B cell (primary cell): ENCODE measurements at regions not wholly inside any gene's neighbourhood (a gene's known extent, or its start where the extent isn't known, plus 50 kb on each side); places are given as distances from the start of the nearest gene placed in this dataset.

Experiments
- ATAC-seq: fragments of 200-7000 bp; cut with Tn5 transposase; one replicate; pipeline ENCODE4 v1.10.0; 2021; ENCODE audit warnings: low read depth, mild to moderate bottlenecking, moderate number of reproducible peaks, moderate library complexity
- CTCF ChIA-PET: fragments of 350-600 bp; sonication (Branson Sonifier 250); formaldehyde crosslinking; loops from one replicate; lab custom pipeline; 2021; ENCODE audit warnings: antibody characterized with exemption, inconsistent platforms; lab: Charles Lee
- POLR2A ChIA-PET: fragments of 350-600 bp; sonication (Branson Sonifier 250); formaldehyde crosslinking; loops from one replicate; lab custom pipeline; 2021; ENCODE audit warnings: antibody characterized with exemption; lab: Charles Lee
- DNase-seq: peaks from one replicate; pipeline ENCODE4 v3.0.0; 2013
- H2AFZ ChIP-seq: 2 replicates; pipeline ENCODE4 v1.6.1; 2012; ENCODE audit warnings: mild to moderate bottlenecking, low read depth, low read length; ENCODE audit not compliant: insufficient read depth, poor library complexity, severe bottlenecking
- H3K27ac ChIP-seq, 2 donors: 1 replicate in 1 of 2; 2 replicates in 1 of 2; pipeline ENCODE4 v1.5.1; 2012 to 2013; ENCODE audit warnings: low read length in 2 of 2, mild to moderate bottlenecking in 2 of 2, moderate library complexity in 1 of 2
- H3K27me3 ChIP-seq, 4 experiments: fragments of 200-600 bp in 1 of 4; sonication (generic) in 1 of 4; replicated peaks in 1 of 4; 1 replicate in 2 of 4; 2 replicates in 2 of 4; pipeline versions ENCODE4 v1.6.1 to v1.7.0; 2013 to 2016; ENCODE audit warnings: low read length in 3 of 4, mild to moderate bottlenecking in 2 of 4, mixed read lengths in 1 of 4, moderate library complexity in 1 of 4; ENCODE audit not compliant: insufficient read depth in 4 of 4, control insufficient read depth in 3 of 4; ENCODE audit errors: control extremely low read depth in 1 of 4
- H3K36me3 ChIP-seq, 2 experiments: replicated peaks in 1 of 2; 1 replicate in 1 of 2; 2 replicates in 1 of 2; pipeline versions ENCODE4 v1.6.1 to v1.7.1; 2013; ENCODE audit warnings: low read length in 1 of 2; ENCODE audit not compliant: insufficient read depth in 2 of 2, control insufficient read depth in 1 of 2; ENCODE audit errors: control extremely low read depth in 1 of 2, extremely low read depth in 1 of 2
- H3K4me1 ChIP-seq, 2 donors: fragments of 200-600 bp in 1 of 2; sonication (generic) in 1 of 2; 1 replicate in 1 of 2; 2 replicates in 1 of 2; pipeline versions ENCODE4 v1.5.1 to v1.6.1; 2013 to 2017; ENCODE audit warnings: low read length in 2 of 2; ENCODE audit not compliant: control insufficient read depth in 2 of 2, insufficient read depth in 2 of 2
- H3K4me2 ChIP-seq: replicated peaks from 2 replicates; pipeline ENCODE3; 2012; ENCODE audit warnings: mild to moderate bottlenecking, low read depth, low read length; ENCODE audit not compliant: poor library complexity, severe bottlenecking
- H3K4me3 ChIP-seq, 5 experiments: fragments of 200-600 bp in 1 of 5; sonication (generic) in 1 of 5; 1 replicate in 3 of 5; 2 replicates in 2 of 5; pipeline versions ENCODE4 v1.5.1 to v1.7.0; 2011 to 2016; ENCODE audit warnings: low read length in 4 of 5, mild to moderate bottlenecking in 4 of 5, low read depth in 2 of 5, control low read depth in 1 of 5, moderate library complexity in 1 of 5; ENCODE audit not compliant: insufficient read depth in 1 of 5; ENCODE audit errors: control extremely low read depth in 1 of 5, extremely low read depth in 1 of 5
- H3K79me2 ChIP-seq: fragments of 200-600 bp; sonication (generic); one replicate; pipeline ENCODE4 v1.6.0; 2016; ENCODE audit warnings: low read length; ENCODE audit not compliant: control insufficient read depth, insufficient read depth
- H3K9ac ChIP-seq: fragments of 200-600 bp; sonication (generic); 2 replicates; pipeline ENCODE4 v1.6.1; 2017; ENCODE audit warnings: mild to moderate bottlenecking, low read length, moderate library complexity
- H3K9me3 ChIP-seq, 3 donors: one replicate each; pipeline versions ENCODE4 v1.6.1 to v1.7.1; 2013; ENCODE audit warnings: low read length in 2 of 3; ENCODE audit not compliant: control insufficient read depth in 2 of 3, insufficient read depth in 1 of 3; ENCODE audit errors: control extremely low read depth in 1 of 3
- H4K20me1 ChIP-seq: 2 replicates; pipeline ENCODE4 v1.6.0; 2012; ENCODE audit warnings: mild to moderate bottlenecking, low read length; ENCODE audit not compliant: insufficient read depth, control insufficient read depth, poor library complexity, severe bottlenecking
- H3K27ac Mint-ChIP-seq: one replicate; pipeline ENCODE4 v1.8.0; 2021; ENCODE audit warnings: mixed read lengths
- H3K27me3 Mint-ChIP-seq: one replicate; pipeline ENCODE4 v1.8.0; 2021; ENCODE audit warnings: mixed read lengths
- H3K4me1 Mint-ChIP-seq: one replicate; pipeline ENCODE4 v1.8.0; 2021; ENCODE audit warnings: mixed read lengths
- H3K4me3 Mint-ChIP-seq: one replicate; pipeline ENCODE4 v1.8.0; 2021; ENCODE audit warnings: mixed read lengths
- H3K9me3 Mint-ChIP-seq: one replicate; pipeline ENCODE4 v1.8.0; 2022; ENCODE audit warnings: mixed read lengths; ENCODE audit not compliant: insufficient read depth
- CTCF ChIP-seq: fragments of 200-600 bp; IDR thresholded peaks from one replicate; pipeline ENCODE4 v1.8.0; 2022; ENCODE audit warnings: antibody characterized with exemption, mild to moderate bottlenecking
- EZH2 ChIP-seq: IDR thresholded peaks from 2 replicates; pipeline ENCODE4 v1.6.1; 2012; ENCODE audit warnings: borderline replicate concordance, low read depth, mild to moderate bottlenecking, moderate library complexity, low read length; ENCODE audit not compliant: insufficient read depth, poor library complexity, severe bottlenecking
- WGBS: methylation state at CpG from one replicate; pipeline ENCODE4 v1.1.5; 2013; ENCODE audit warnings: missing lambda C conversion rate; ENCODE audit not compliant: insufficient coverage; 5-methylcytosine and 5-hydroxymethylcytosine counted together
- intact Hi-C: fragments of 100-400 bp; cut with micrococcal nuclease; formaldehyde crosslinking; loops from one replicate; pipeline ENCODE4 v1.10.0; 2022

DNA sequence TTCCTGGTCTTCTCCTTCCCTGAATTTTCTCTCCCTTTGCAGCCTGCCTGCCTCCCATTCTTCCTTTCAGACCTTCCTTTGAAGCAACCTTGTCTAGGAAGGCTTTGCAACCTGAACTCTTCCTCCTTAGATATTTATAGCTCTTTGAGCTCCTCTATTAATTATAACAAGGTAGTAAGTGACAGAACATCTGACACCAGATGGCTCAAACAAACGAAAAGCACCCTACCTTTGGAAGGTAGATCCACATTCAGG is 57.2 kb upstream of the SLC1A4 start:
- Histone ChIP-seq H3K4me3 (peak overlapping the region; percentile 51 to 66 (median 59)), H3K4me1 (peaks cover 92 to 93% of the 10 kb centered on the region in 2 donors), H3K79me2 (peaks cover 78% of the 10 kb centered on the region), H3K27ac (peak overlapping the region; percentile 74 to 87), H3K36me3 (no peaks in the 10 kb centered on the region), H3K9me3 (peaks cover 0 to 14% (median 0%) of the 10 kb centered on the region in 3 donors), H2AFZ (peak overlapping the region; percentile 48), H3K9ac (peak overlapping the region; percentile 66), H3K27me3 (no peaks in the 10 kb centered on the region), H4K20me1 (no peaks in the 10 kb centered on the region), H3K4me2 (peak overlapping the region; percentile 72)
- intact Hi-C loops: loop anchor here (1.0 to 5.0 kb wide), 7 partner anchors 15 to 500 kb away; partner anchors contain the start of genes RAB1A, SLC1A4 and SPRED2
- no CpG with 5 or more reads among the region's 1 CpG for WGBS
- H3K9me3 Mint-ChIP-seq: peaks cover 3% of the 10 kb centered on the region
- TF ChIP-seq EZH2 (no peak), CTCF (no peak)
- DNase-seq: no peak
- CTCF ChIA-PET: interaction anchor here (0.6 to 5.1 kb wide), 8 partner anchors 9 to 123 kb away, joined by 3 to 70 read pairs (median 4); no protein-coding TSS in a partner anchor
- POLR2A ChIA-PET: interaction anchor here (0.9 to 2.4 kb wide), 7 partner anchors 9 to 198 kb away, joined by 3 to 12 read pairs (median 6); partner anchors contain the start of gene RAB1A
- peak overlapping the region; percentile 83 for H3K4me3 Mint-ChIP-seq
- H3K27ac Mint-ChIP-seq: peak overlapping the region; percentile 83
- no peak for ATAC-seq
- no peaks in the 10 kb centered on the region for H3K27me3 Mint-ChIP-seq
- peaks cover 88% of the 10 kb centered on the region for H3K4me1 Mint-ChIP-seq

- TF ChIP-seq EZH2 (no peak), CTCF (no peak)
- Histone ChIP-seq H3K4me1 (peaks cover 92 to 95% of the 10 kb centered on the region in 2 donors), H2AFZ (peak overlapping the region; percentile 48), H3K79me2 (peaks cover 73% of the 10 kb centered on the region), H3K36me3 (no peaks in the 10 kb centered on the region), H3K4me3 (peak overlapping the region; percentile 51 to 66 (median 59)), H3K9me3 (peaks cover 0 to 10% (median 0%) of the 10 kb centered on the region in 3 donors), H4K20me1 (no peaks in the 10 kb centered on the region), H3K27ac (peak overlapping the region; percentile 74 to 87), H3K9ac (peak overlapping the region; percentile 66), H3K27me3 (no peaks in the 10 kb centered on the region), H3K4me2 (peak overlapping the region; percentile 72)
- peak; percentile 68 for DNase-seq
- Mint-ChIP-seq H3K9me3 (no peaks in the 10 kb centered on the region), H3K4me3 (peak overlapping the region; percentile 83), H3K27ac (peak overlapping the region; percentile 83), H3K4me1 (peaks cover 88% of the 10 kb centered on the region), H3K27me3 (no peaks in the 10 kb centered on the region)
- ChIA-PET POLR2A (interaction anchor here (0.5 to 2.4 kb wide), 10 partner anchors 10 to 279 kb away, joined by 3 to 12 read pairs (median 4); partner anchors contain the start of genes RAB1A and SERTAD2), CTCF (interaction anchor here (0.6 to 5.1 kb wide), 10 partner anchors 10 to 123 kb away, joined by 3 to 70 read pairs (median 4); no protein-coding TSS in a partner anchor)
- intact Hi-C loops: loop anchor here (1.0 to 5.0 kb wide), 7 partner anchors 14 to 500 kb away; partner anchors contain the start of genes RAB1A, SLC1A4 and SPRED2
- WGBS: 12% methylated on average over 4 of the region's 9 CpGs
- ATAC-seq: peak; percentile 75
Measured at GRCh38 chr2:64932371-64933216, 56.6 kb upstream of the SLC1A4 start.
